Fibroblast of skin of right quadriceps (primary cell): ENCODE measurements at regions not wholly inside any gene's neighbourhood (a gene's known extent, or its start where the extent isn't known, plus 50 kb on each side); places are given as distances from the start of the nearest gene placed in this dataset.
A peak's percentile ranks its signal among the peaks of the same experiment; 100 is the strongest.

Experiments
- DNase-seq: peaks from one replicate; pipeline ENCODE4 v3.0.0-alpha.2; 2013

- peak; percentile 41 for DNase-seq
Measured at GRCh38 chr7:131238347-131238931, 89.2 kb upstream of the MKLN1 start.

- DNase-seq, result no peak
Measured at GRCh38 chr7:131241386-131241785, 86.3 kb upstream of the MKLN1 start.

- DNase-seq, result no peak
Measured at GRCh38 chr7:131242123-131242650, 85.5 kb upstream of the MKLN1 start.

- DNase-seq, result peak; percentile 95
Measured at GRCh38 chr7:131244259-131244852, 83.3 kb upstream of the MKLN1 start.

GRCh38 chr7:131249003-131249402 lies 78.7 kb upstream of the MKLN1 start:
- peak; percentile 94 for DNase-seq

GRCh38 chr7:131249483-131249882 lies 78.2 kb upstream of the MKLN1 start:
- DNase-seq, result no peak

GRCh38 chr7:131250331-131250730 lies 77.3 kb upstream of the MKLN1 start:
- peak; percentile 23 for DNase-seq

GRCh38 chr7:131251371-131251770 lies 76.3 kb upstream of the MKLN1 start:
- DNase-seq, result no peak

GRCh38 chr7:131252976-131253375 lies 74.7 kb upstream of the MKLN1 start:
- DNase-seq, result no peak

- no peak for DNase-seq
Measured at GRCh38 chr7:131254211-131254610, 73.5 kb upstream of the MKLN1 start.

- no peak for DNase-seq
Measured at GRCh38 chr7:131255242-131255641, 72.4 kb upstream of the MKLN1 start.

- no peak for DNase-seq
Measured at GRCh38 chr7:131261476-131261994, 66.1 kb upstream of the MKLN1 start.

- no peak for DNase-seq
Measured at GRCh38 chr7:131265227-131265626, 62.4 kb upstream of the MKLN1 start.

- DNase-seq, result no peak
Measured at GRCh38 chr7:131267631-131268030, 60.0 kb upstream of the MKLN1 start.

GRCh38 chr7:131268906-131269305 lies 58.8 kb upstream of the MKLN1 start:
- DNase-seq, result no peak

- no peak for DNase-seq
Measured at GRCh38 chr7:131272086-131272485, 55.6 kb upstream of the MKLN1 start.

- DNase-seq, result no peak
Measured at GRCh38 chr7:131274986-131275385, 52.7 kb upstream of the MKLN1 start.

GRCh38 chr7:131276190-131276589 lies 51.5 kb upstream of the MKLN1 start:
- DNase-seq, result no peak

- no peak for DNase-seq
Measured at GRCh38 chr7:131276748-131277147, 50.9 kb upstream of the MKLN1 start.
